ENCODE measurements at regions not wholly inside any gene's neighbourhood (a gene's known extent, or its start where the extent isn't known, plus 50 kb on each side); places are given as distances from the start of the nearest gene placed in this dataset.

GRCh38 chr14:84036840-84037239, 1493.1 kb upstream of the FLRT2 start:
- TF ChIP-seq CTCF (IDR thresholded peaks at IDR 0.05; ENCODE audit: insufficient read depth, low read length, poor library complexity, severe bottlenecking): no peak
- no peak for DNase-seq (ENCODE audit: extremely low read depth, insufficient read length)
- Histone ChIP-seq H3K4me3 (replicated peaks; ENCODE audit: low read depth, low read length) (no peak overlapping the region), H3K27me3 (replicated peaks; ENCODE audit: control insufficient read depth, insufficient read depth, low read length) (no peaks in the 10 kb centered on the region), H3K36me3 (ENCODE audit: control insufficient read depth, insufficient read depth, low read length) (no peaks in the 10 kb centered on the region)

- Histone ChIP-seq H3K27me3 (replicated peaks; ENCODE audit: control insufficient read depth, insufficient read depth, low read length) (no peaks in the 10 kb centered on the region), H3K36me3 (ENCODE audit: control insufficient read depth, insufficient read depth, low read length) (no peaks in the 10 kb centered on the region), H3K4me3 (replicated peaks; ENCODE audit: low read depth, low read length) (no peak overlapping the region)
- DNase-seq (ENCODE audit: extremely low read depth, insufficient read length): no peak
- TF ChIP-seq CTCF (IDR thresholded peaks at IDR 0.05; ENCODE audit: insufficient read depth, low read length, poor library complexity, severe bottlenecking): no peak
Observed at GRCh38 chr14:84037593-84037992, 1492.4 kb upstream of the FLRT2 start.

- no peak for DNase-seq (ENCODE audit: extremely low read depth, insufficient read length)
- Histone ChIP-seq H3K36me3 (ENCODE audit: control insufficient read depth, insufficient read depth, low read length) (no peaks in the 10 kb centered on the region), H3K4me3 (replicated peaks; ENCODE audit: low read depth, low read length) (no peak overlapping the region), H3K27me3 (replicated peaks; ENCODE audit: control insufficient read depth, insufficient read depth, low read length) (no peaks in the 10 kb centered on the region)
- no peak for TF ChIP-seq CTCF (IDR thresholded peaks at IDR 0.05; ENCODE audit: insufficient read depth, low read length, poor library complexity, severe bottlenecking)
Observed at GRCh38 chr14:84040101-84040500, 1489.8 kb upstream of the FLRT2 start.

- no peak overlapping the region for H3K4me3 ChIP-seq (replicated peaks; ENCODE audit: low read depth, low read length)
- no peak for DNase-seq (ENCODE audit: extremely low read depth, insufficient read length)
- no peaks in the 10 kb centered on the region for H3K36me3 ChIP-seq (ENCODE audit: control insufficient read depth, insufficient read depth, low read length)
- no peaks in the 10 kb centered on the region for H3K27me3 ChIP-seq (replicated peaks; ENCODE audit: control insufficient read depth, insufficient read depth, low read length)
- TF ChIP-seq CTCF (IDR thresholded peaks at IDR 0.05; ENCODE audit: insufficient read depth, low read length, poor library complexity, severe bottlenecking): no peak
Observed at GRCh38 chr14:84041421-84041820, 1488.5 kb upstream of the FLRT2 start.

GRCh38 chr14:84042992-84043391, 1487.0 kb upstream of the FLRT2 start:
- H3K4me3 ChIP-seq (replicated peaks; ENCODE audit: low read depth, low read length): no peak overlapping the region
- H3K36me3 ChIP-seq (ENCODE audit: control insufficient read depth, insufficient read depth, low read length): no peaks in the 10 kb centered on the region
- no peak for DNase-seq (ENCODE audit: extremely low read depth, insufficient read length)
- no peak for TF ChIP-seq CTCF (IDR thresholded peaks at IDR 0.05; ENCODE audit: insufficient read depth, low read length, poor library complexity, severe bottlenecking)
- H3K27me3 ChIP-seq (replicated peaks; ENCODE audit: control insufficient read depth, insufficient read depth, low read length): no peaks in the 10 kb centered on the region
